KOPT-K1 (cell line): ENCODE measurements at regions not wholly inside any gene's neighbourhood (a gene's known extent, or its start where the extent isn't known, plus 50 kb on each side); places are given as distances from the start of the nearest gene placed in this dataset.

ENCODE experiments used
- H3K27ac ChIP-seq: fragments of 200-600 bp; sonication (generic); 2 replicates; pipeline ENCODE4 v1.5.1; 2016; ENCODE audit warnings: antibody characterized with exemption, mild to moderate bottlenecking, low read depth, low read length; ENCODE audit not compliant: poor library complexity, severe bottlenecking
- H3K36me3 ChIP-seq: fragments of 200-600 bp; sonication (generic); 2 replicates; pipeline ENCODE4 v1.5.1; 2017; ENCODE audit warnings: antibody characterized with exemption, mild to moderate bottlenecking, low read length, moderate library complexity; ENCODE audit not compliant: insufficient read depth
- H3K9me3 ChIP-seq: fragments of 200-600 bp; sonication (generic); 2 replicates; pipeline ENCODE4 v1.5.1; 2017; ENCODE audit warnings: antibody characterized with exemption, low read length, mild to moderate bottlenecking; ENCODE audit not compliant: insufficient read depth, poor library complexity, severe bottlenecking

- Histone ChIP-seq H3K9me3 (no peaks in the 10 kb centered on the region), H3K27ac (no peak overlapping the region), H3K36me3 (no peaks in the 10 kb centered on the region)
These were observed 424.6 kb upstream of the KLF4 start for GRCh38 chr9:107914151-107914550.

GRCh38 chr9:107907715-107908114 is 418.1 kb upstream of the KLF4 start:
- H3K9me3 ChIP-seq, result no peaks in the 10 kb centered on the region
- no peaks in the 10 kb centered on the region for H3K36me3 ChIP-seq
- no peak overlapping the region for H3K27ac ChIP-seq

- no peaks in the 10 kb centered on the region for H3K36me3 ChIP-seq
- H3K9me3 ChIP-seq, result no peaks in the 10 kb centered on the region
These were observed 417.7 kb upstream of the KLF4 start for GRCh38 chr9:107907255-107907654.

GRCh38 chr9:107906074-107906473 is 416.5 kb upstream of the KLF4 start:
- Histone ChIP-seq H3K9me3 (no peaks in the 10 kb centered on the region), H3K36me3 (no peaks in the 10 kb centered on the region), H3K27ac (no peak overlapping the region)

More at GRCh38 chr9:107907255-107907654, 417.7 kb upstream of the KLF4 start:
- H3K27ac ChIP-seq, result no peak overlapping the region

- no peak overlapping the region for H3K27ac ChIP-seq
These were observed 415.9 kb upstream of the KLF4 start for GRCh38 chr9:107905308-107906020.

GRCh38 chr9:107899961-107900330 is 410.4 kb upstream of the KLF4 start:
- no peaks in the 10 kb centered on the region for H3K9me3 ChIP-seq
- H3K27ac ChIP-seq, result no peak overlapping the region
- no peaks in the 10 kb centered on the region for H3K36me3 ChIP-seq

More at GRCh38 chr9:107905308-107906020, 415.9 kb upstream of the KLF4 start:
- Histone ChIP-seq H3K9me3 (no peaks in the 10 kb centered on the region), H3K36me3 (no peaks in the 10 kb centered on the region)

- Histone ChIP-seq H3K27ac (no peak overlapping the region), H3K9me3 (no peaks in the 10 kb centered on the region), H3K36me3 (no peaks in the 10 kb centered on the region)
These were observed 409.2 kb upstream of the KLF4 start for GRCh38 chr9:107898761-107899160.

- H3K9me3 ChIP-seq, result no peaks in the 10 kb centered on the region
- no peaks in the 10 kb centered on the region for H3K36me3 ChIP-seq
- H3K27ac ChIP-seq, result no peak overlapping the region
These were observed 407.0 kb upstream of the KLF4 start for GRCh38 chr9:107896544-107896943.

- Histone ChIP-seq H3K9me3 (no peaks in the 10 kb centered on the region), H3K36me3 (no peaks in the 10 kb centered on the region), H3K27ac (no peak overlapping the region)
These were observed 406.0 kb upstream of the KLF4 start for GRCh38 chr9:107895501-107896001.

GRCh38 chr9:107894572-107895261 is 405.1 kb upstream of the KLF4 start:
- no peak overlapping the region for H3K27ac ChIP-seq
- no peaks in the 10 kb centered on the region for H3K9me3 ChIP-seq
- H3K36me3 ChIP-seq, result no peaks in the 10 kb centered on the region

- H3K27ac ChIP-seq, result no peak overlapping the region
- H3K9me3 ChIP-seq, result no peaks in the 10 kb centered on the region
- no peaks in the 10 kb centered on the region for H3K36me3 ChIP-seq
These were observed 401.4 kb upstream of the KLF4 start for GRCh38 chr9:107890921-107891465.

- H3K9me3 ChIP-seq, result no peaks in the 10 kb centered on the region
- H3K36me3 ChIP-seq, result no peaks in the 10 kb centered on the region
- H3K27ac ChIP-seq, result no peak overlapping the region
These were observed 399.2 kb upstream of the KLF4 start for GRCh38 chr9:107888773-107889227.

- Histone ChIP-seq H3K9me3 (no peaks in the 10 kb centered on the region), H3K27ac (no peak overlapping the region), H3K36me3 (no peaks in the 10 kb centered on the region)
These were observed 397.3 kb upstream of the KLF4 start for GRCh38 chr9:107886826-107887225.

GRCh38 chr9:107883496-107884124 is 394.0 kb upstream of the KLF4 start:
- Histone ChIP-seq H3K36me3 (no peaks in the 10 kb centered on the region), H3K27ac (no peak overlapping the region), H3K9me3 (no peaks in the 10 kb centered on the region)

GRCh38 chr9:107881626-107882300 is 392.2 kb upstream of the KLF4 start:
- Histone ChIP-seq H3K9me3 (no peaks in the 10 kb centered on the region), H3K27ac (no peak overlapping the region), H3K36me3 (no peaks in the 10 kb centered on the region)
